ENCODE measurements at regions not wholly inside any gene's neighbourhood (a gene's known extent, or its start where the extent isn't known, plus 50 kb on each side); places are given as distances from the start of the nearest gene placed in this dataset.
A peak's percentile ranks its signal among the peaks of the same experiment; 100 is the strongest.
"Not testable (repeated sequence)": the region's sequence is repeated elsewhere in the genome, so short reads cannot be mapped to it uniquely, and the experiment has no call there.

DNA sequence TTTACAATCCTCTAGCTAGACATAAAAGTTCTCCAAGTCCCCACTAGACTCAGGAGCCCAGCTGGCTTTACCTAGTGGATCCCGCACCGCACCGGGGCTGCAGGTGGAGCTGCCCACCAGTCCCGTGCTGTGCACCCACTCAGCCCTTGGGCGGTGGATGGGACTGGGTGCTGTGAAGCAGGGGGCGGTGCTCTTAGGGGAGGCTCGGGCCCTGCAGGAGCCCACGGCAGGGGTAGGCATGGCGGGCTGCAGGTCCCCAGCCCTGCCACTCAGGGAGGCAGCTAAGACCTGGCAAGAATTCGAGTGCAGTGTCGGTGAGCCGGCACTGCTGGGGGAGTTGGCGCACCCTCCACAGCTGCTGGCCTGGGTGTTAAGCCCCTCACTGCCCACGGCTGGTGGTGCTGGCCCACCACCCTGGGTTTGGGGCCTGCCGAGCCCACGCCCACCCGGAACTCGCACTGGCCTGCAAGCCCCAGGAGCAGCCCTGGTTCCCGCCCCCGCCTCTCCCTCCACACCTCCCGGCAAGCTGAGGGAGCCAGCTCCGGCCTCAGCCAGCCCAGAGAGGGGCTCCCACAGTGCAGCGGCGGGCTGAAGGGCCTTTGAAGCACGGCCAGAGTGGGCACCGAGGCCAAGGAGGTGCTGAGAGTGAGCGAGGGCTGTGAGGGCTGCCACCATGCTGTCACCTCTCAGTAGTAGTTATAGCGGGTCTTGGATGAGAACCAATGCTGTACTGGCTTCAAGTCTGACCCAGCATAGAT lies 255.2 kb downstream of the CDH7 start:
- peak; percentile 45 for ATAC-seq
- no peaks in the 10 kb centered on the region for H3K27me3 ChIP-seq
- H3K9me3 ChIP-seq, result no peaks in the 10 kb centered on the region
- H3K4me1 ChIP-seq, result no peaks in the 10 kb centered on the region
- no peak overlapping the region for H3K27ac ChIP-seq
- TF ChIP-seq, protein P1, sequence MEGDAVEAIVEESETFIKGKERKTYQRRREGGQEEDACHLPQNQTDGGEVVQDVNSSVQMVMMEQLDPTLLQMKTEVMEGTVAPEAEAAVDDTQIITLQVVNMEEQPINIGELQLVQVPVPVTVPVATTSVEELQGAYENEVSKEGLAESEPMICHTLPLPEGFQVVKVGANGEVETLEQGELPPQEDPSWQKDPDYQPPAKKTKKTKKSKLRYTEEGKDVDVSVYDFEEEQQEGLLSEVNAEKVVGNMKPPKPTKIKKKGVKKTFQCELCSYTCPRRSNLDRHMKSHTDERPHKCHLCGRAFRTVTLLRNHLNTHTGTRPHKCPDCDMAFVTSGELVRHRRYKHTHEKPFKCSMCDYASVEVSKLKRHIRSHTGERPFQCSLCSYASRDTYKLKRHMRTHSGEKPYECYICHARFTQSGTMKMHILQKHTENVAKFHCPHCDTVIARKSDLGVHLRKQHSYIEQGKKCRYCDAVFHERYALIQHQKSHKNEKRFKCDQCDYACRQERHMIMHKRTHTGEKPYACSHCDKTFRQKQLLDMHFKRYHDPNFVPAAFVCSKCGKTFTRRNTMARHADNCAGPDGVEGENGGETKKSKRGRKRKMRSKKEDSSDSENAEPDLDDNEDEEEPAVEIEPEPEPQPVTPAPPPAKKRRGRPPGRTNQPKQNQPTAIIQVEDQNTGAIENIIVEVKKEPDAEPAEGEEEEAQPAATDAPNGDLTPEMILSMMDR (IDR thresholded peaks at IDR 0.05), result no peak
- H3K36me3 ChIP-seq, result no peaks in the 10 kb centered on the region
- H3K4me3 ChIP-seq, result no peak overlapping the region
- intact Hi-C loops (cut with DNase I), result no loop called here
- DNase-seq, result peak; percentile 37

DNA sequence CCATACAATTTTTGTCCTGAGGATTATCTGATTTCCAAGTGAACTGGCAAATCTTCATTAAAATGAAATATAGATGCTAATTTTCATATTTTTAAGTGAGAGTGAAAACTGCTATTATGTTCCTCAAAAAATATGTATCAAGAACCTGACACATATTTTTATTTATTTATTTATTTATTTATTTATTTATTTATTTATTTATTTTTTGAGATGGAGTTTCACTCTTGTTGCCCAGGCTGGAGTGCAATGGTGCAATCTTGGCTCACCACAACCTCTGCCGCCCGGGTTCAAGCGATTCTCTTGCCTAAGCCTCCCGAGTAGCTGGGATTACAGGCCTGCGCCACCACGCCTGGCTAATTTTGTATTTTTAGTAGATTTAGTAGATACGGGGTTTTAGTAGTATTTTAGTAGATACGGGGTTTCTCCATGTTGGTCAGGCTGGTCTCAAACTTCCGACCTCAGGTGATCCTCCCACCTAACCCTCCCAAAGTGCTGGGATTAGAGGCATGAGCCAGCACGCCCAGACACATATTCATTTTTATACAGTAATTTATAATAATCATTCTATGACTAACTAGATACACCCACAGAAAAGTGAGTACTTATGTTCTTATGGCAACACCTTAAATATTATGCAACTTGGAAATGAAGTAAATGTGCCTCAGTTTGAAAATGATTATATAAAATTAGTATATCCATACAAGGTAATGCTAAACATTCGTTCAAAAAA lies 248.3 kb downstream of the CDH7 start:
- H3K27ac ChIP-seq; DNase-seq; intact Hi-C loops (cut with DNase I); H3K36me3 ChIP-seq; H3K4me3 ChIP-seq; H3K9me3 ChIP-seq; H3K27me3 ChIP-seq; H3K4me1 ChIP-seq; ATAC-seq: not testable (repeated sequence)

DNA sequence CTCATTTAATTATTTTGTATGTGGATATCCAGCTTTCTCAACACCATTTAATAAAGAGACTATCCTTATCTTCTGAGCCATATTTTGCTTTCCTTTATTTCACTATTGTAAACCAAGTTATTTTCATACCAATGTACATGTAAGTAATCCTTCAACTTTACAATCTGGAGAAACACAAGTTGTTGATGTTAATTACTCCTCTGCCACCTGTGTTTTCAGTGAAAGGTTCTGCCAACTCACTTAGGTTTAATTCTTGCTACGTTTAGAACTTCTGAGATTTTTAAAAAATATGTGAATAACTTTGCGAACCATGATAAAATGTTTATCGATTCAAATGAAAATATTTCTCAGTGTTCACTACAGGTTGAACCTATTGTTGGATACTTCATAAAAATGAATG lies 244.4 kb downstream of the CDH7 start:
- ATAC-seq (no peak), DNase-seq (no peak)
- intact Hi-C loops (cut with DNase I), result no loop called here
- no peaks in the 10 kb centered on the region for H3K9me3 ChIP-seq
- no peaks in the 10 kb centered on the region for H3K27me3 ChIP-seq
- TF ChIP-seq, protein P1 (IDR thresholded peaks at IDR 0.05), result no peak
- H3K4me1 ChIP-seq, result no peaks in the 10 kb centered on the region
- no peaks in the 10 kb centered on the region for H3K36me3 ChIP-seq
- no peak overlapping the region for H3K27ac ChIP-seq
- H3K4me3 ChIP-seq, result no peak overlapping the region

DNA sequence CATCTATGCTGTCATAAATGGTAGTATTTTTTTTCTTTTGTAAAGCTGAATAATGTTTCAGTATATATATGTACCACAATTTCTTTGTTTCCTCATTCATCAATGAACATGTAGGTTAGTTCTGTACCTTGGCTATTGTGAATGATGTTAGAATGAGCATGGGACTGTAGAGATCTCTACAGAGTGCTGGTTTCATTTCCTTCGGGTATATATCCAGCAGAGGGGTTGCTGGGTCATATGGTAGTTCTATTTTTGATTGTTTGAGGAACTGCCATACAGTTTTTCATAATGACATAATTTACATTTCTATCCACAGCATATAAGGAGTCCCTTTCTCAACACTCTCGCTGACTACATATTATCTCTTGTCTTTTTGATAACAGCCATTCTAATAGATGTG lies 243.5 kb downstream of the CDH7 start:
- Histone ChIP-seq H3K27ac (no peak overlapping the region), H3K4me3 (no peak overlapping the region), H3K36me3 (no peaks in the 10 kb centered on the region), H3K4me1 (no peaks in the 10 kb centered on the region), H3K9me3 (no peaks in the 10 kb centered on the region), H3K27me3 (no peaks in the 10 kb centered on the region)
- no peak for DNase-seq
- ATAC-seq, result peak; percentile 66
- TF ChIP-seq, protein P1 (IDR thresholded peaks at IDR 0.05), result no peak
- intact Hi-C loops (cut with DNase I), result no loop called here

DNA sequence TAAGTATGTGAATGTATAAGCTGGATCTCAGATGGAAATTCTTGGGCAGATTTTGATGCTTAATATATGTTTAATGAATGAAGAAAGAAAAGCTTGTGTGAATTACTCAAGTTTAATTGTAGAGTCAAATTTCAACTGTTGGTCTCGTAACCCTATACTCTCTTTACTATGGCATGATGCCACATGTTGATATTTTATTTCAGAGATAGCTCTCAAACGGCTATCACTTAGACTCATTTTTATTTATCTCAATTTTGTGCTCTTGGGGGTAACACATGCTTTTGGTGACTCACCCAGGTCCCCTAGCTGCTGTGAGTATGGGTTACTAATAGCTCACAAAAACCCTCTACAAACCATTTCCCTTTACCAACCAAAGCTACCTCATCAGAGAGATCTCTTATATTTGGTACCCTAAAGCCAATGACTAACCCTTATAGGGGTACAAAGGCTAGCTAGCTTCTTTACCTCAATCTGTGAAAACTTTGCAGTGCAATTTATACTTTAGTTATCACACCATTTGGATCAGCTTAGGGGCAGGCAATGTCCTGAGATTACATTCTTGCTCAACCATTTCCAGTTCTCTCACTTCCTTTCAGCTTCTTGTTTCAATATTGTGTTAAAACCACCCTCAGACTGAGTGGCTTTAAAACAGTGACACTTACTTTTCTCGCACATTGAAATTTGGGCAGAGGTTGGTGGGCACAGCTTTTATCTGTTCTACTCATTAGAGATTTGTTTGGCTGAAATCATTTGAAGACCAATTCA lies 240.3 kb downstream of the CDH7 start:
- ATAC-seq (peak; percentile 32), DNase-seq (no peak)
- Histone ChIP-seq H3K4me3 (no peak overlapping the region), H3K9me3 (no peaks in the 10 kb centered on the region), H3K4me1 (no peaks in the 10 kb centered on the region), H3K27ac (no peak overlapping the region), H3K27me3 (no peaks in the 10 kb centered on the region), H3K36me3 (no peaks in the 10 kb centered on the region)
- TF ChIP-seq, protein P1 (IDR thresholded peaks at IDR 0.05), result no peak
- intact Hi-C loops (cut with DNase I), result no loop called here

Measured in upper lobe of right lung (tissue), 1 donor.